ENCODE measurements at regions not wholly inside any gene's neighbourhood (a gene's known extent, or its start where the extent isn't known, plus 50 kb on each side); places are given as distances from the start of the nearest gene placed in this dataset.
"Not testable (repeated sequence)": the region's sequence is repeated elsewhere in the genome, so short reads cannot be mapped to it uniquely, and the experiment has no call there.

DNA sequence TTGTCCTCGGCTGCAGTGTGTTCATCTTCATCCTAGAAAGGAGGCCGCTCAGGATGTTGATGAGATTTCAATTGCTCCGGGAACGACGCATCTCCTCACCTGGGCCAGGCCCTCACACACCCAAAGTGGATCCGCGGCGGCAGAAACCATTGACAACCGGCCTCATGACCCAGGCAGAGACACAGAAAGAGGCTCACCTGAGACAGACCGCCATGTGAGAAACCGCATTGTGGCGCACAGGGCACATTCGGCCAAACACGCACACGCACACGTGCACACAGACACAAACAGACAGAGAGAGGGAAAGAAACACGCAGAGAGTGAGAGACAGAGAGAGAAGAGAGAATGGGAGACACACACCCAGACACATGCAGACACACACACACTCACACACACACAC, 3879.3 kb downstream of the SRGAP2C start:
- H3K36me3 Mint-ChIP-seq (ENCODE audit: low read depth); H3K4me1 Mint-ChIP-seq (ENCODE audit: low read depth); H3K4me3 Mint-ChIP-seq; H3K27me3 Mint-ChIP-seq (ENCODE audit: low read depth); H3K27ac Mint-ChIP-seq; DNase-seq (ENCODE audit: low spot score): not testable (repeated sequence)
- peaks cover 31% of the 10 kb centered on the region for H3K9me3 Mint-ChIP-seq

DNA sequence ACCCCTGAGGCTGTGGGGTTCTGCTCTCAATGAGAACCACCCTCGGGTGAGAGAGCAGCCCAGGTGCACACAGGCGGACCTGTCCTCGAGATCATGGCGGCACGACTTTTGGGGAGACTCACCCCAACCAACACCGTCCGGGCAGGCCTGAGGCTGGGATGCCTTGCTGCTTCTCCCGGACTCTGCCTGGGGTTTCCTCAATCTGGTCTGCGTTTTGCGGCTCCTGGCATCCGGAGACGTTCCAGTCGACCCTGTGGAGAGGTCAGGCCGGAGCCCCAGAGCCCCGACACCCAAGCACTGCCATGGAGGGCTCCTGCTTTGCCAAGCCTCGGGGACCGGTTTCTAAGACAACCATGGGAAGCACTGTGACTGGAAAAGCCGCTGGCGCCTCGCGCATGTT, 3879.7 kb downstream of the SRGAP2C start:
- no peak overlapping the region for H3K27ac Mint-ChIP-seq
- H3K4me1 Mint-ChIP-seq (ENCODE audit: low read depth) = no peaks in the 10 kb centered on the region
- H3K9me3 Mint-ChIP-seq = peaks cover 35% of the 10 kb centered on the region
- peaks cover 6% of the 10 kb centered on the region for H3K36me3 Mint-ChIP-seq (ENCODE audit: low read depth)
- DNase-seq (ENCODE audit: low spot score) = no peak
- H3K4me3 Mint-ChIP-seq = no peak overlapping the region
- H3K27me3 Mint-ChIP-seq (ENCODE audit: low read depth) = no peaks in the 10 kb centered on the region

DNA sequence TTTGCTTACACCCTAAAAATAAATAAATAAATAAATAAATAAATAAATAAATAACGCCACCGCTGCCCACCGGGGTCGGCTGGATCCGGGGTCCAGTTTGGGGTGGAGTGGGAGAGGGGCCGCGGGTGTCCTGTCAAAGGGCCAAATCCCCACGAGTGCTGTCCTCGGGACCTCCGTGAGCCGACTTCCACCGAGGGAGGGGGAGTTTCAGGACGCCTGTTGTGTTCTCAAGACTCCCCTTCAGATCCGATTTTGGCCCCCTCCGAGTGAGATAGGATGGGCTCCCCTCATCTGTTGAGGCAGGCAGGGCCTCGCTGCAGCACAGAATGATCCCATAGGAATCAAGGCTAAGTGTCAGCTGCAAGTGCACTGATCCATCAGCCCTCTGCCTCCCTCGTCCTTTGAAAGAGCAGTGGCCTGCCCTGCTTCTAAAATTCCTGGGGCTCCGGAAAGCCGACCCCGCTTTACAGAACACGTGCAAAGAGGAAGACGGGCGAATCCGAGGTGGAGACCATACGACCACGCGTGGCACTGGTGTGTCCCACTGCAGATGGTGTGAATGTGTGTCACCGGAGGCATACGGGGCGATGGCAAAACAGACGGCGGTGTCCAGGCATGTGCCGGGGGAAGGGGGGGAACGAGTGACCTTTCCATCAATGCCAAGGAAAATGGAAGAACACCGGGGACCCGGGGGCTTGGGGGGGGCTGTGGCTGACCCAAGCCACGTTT, 3880.5 kb downstream of the SRGAP2C start:
- H3K9me3 Mint-ChIP-seq = peaks cover 43% of the 10 kb centered on the region
- no peak overlapping the region for H3K27ac Mint-ChIP-seq
- no peak for DNase-seq (ENCODE audit: low spot score)
- no peaks in the 10 kb centered on the region for H3K4me1 Mint-ChIP-seq (ENCODE audit: low read depth)
- no peaks in the 10 kb centered on the region for H3K27me3 Mint-ChIP-seq (ENCODE audit: low read depth)
- H3K36me3 Mint-ChIP-seq (ENCODE audit: low read depth) = peaks cover 11% of the 10 kb centered on the region
- no peak overlapping the region for H3K4me3 Mint-ChIP-seq

DNA sequence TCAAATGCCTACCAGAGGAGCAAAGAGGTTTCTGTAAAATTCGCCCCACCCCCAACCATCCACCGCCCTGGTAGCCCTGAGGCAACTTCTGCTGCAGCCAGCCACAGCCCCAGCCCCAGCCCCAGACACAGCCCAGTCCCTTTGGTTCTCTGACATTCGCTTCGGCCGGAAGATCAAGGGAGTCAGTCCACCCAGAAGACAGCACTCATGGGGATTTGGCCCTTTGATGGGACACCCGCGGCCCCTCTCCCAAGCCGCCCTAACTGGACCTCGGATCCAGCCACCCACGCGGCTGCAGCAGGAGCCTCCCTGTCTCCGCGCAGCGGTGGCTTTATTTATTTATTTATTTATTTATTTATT, 3881.0 kb downstream of the SRGAP2C start:
- H3K27me3 Mint-ChIP-seq (ENCODE audit: low read depth) = no peaks in the 10 kb centered on the region
- H3K9me3 Mint-ChIP-seq = peaks cover 48% of the 10 kb centered on the region
- H3K27ac Mint-ChIP-seq = no peak overlapping the region
- H3K4me1 Mint-ChIP-seq (ENCODE audit: low read depth) = no peaks in the 10 kb centered on the region
- H3K4me3 Mint-ChIP-seq = no peak overlapping the region
- DNase-seq (ENCODE audit: low spot score) = no peak
- H3K36me3 Mint-ChIP-seq (ENCODE audit: low read depth) = peaks cover 11% of the 10 kb centered on the region

DNA sequence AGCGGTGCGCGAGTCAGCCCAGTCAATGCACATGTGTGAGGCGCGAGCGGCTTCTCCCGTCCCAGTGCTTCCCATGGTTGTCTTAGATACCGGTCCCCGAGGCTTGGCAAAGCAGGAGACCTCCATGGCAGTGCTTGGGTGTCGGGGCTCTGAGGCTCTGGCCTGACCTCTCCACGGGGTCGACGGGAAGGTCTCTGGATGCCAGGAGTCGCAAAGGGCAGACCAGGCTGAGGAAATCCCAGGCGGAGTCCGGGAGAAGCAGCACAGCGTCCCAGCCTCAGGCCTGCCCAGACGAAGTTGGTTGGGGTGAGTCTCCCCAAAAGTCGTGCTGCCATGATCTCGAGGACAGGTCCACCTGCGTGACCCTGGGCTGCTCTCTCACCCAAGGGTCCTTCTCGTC, 3881.6 kb downstream of the SRGAP2C start:
- H3K36me3 Mint-ChIP-seq (ENCODE audit: low read depth) = peaks cover 11% of the 10 kb centered on the region
- no peaks in the 10 kb centered on the region for H3K27me3 Mint-ChIP-seq (ENCODE audit: low read depth)
- no peak for DNase-seq (ENCODE audit: low spot score)
- H3K9me3 Mint-ChIP-seq = peaks cover 53% of the 10 kb centered on the region
- no peak overlapping the region for H3K4me3 Mint-ChIP-seq
- no peaks in the 10 kb centered on the region for H3K4me1 Mint-ChIP-seq (ENCODE audit: low read depth)
- H3K27ac Mint-ChIP-seq = no peak overlapping the region

DNA sequence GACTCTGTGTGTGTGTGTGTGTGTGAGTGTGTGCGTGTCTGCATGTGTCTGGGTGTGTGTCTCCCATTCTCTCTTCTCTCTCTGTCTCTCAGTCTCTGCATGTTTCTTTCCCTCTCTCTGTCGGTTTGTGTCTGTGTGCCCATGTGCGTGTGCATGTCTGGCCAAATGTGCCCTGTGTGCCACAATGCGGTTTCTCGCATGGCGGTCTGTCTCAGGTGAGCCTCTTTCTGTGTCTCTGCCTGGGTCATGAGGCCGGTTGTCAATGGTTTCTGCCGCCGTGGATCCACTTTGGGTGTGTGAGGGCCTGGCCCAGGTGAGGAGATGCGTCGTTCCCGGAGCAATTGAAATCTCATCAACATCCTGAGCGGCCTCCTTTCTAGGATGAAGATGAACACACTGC, 3882.1 kb downstream of the SRGAP2C start:
- H3K27ac Mint-ChIP-seq; H3K4me1 Mint-ChIP-seq (ENCODE audit: low read depth); H3K4me3 Mint-ChIP-seq; DNase-seq (ENCODE audit: low spot score); H3K27me3 Mint-ChIP-seq (ENCODE audit: low read depth): not testable (repeated sequence)
- Mint-ChIP-seq H3K9me3 (peaks cover 57% of the 10 kb centered on the region), H3K36me3 (ENCODE audit: low read depth) (peaks cover 11% of the 10 kb centered on the region)

DNA sequence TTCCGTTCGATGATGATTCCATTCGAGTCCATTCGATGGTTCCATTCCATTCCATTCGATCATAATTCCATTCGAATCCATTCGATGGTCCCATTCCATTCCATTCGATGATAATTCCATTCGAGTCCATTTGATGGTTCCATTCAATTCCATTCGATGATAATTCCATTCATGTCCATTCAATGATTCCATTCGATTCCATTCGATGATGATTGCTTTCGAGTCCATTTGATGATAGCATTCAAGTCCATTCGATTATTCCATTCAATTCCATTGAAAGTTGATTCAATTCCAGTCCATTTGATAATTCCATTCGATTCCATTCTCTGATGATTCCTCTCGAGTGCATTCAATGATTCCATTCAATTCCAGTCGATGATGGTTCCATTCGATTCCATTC, 3895.3 kb downstream of the SRGAP2C start:
- no peaks in the 10 kb centered on the region for H3K4me1 Mint-ChIP-seq (ENCODE audit: low read depth)
- no peak for DNase-seq (ENCODE audit: low spot score)
- H3K27me3 Mint-ChIP-seq (ENCODE audit: low read depth) = no peaks in the 10 kb centered on the region
- H3K36me3 Mint-ChIP-seq (ENCODE audit: low read depth) = peaks cover 15% of the 10 kb centered on the region
- H3K9me3 Mint-ChIP-seq = peaks cover 66% of the 10 kb centered on the region
- H3K4me3 Mint-ChIP-seq = no peak overlapping the region
- H3K27ac Mint-ChIP-seq = no peak overlapping the region

DNA sequence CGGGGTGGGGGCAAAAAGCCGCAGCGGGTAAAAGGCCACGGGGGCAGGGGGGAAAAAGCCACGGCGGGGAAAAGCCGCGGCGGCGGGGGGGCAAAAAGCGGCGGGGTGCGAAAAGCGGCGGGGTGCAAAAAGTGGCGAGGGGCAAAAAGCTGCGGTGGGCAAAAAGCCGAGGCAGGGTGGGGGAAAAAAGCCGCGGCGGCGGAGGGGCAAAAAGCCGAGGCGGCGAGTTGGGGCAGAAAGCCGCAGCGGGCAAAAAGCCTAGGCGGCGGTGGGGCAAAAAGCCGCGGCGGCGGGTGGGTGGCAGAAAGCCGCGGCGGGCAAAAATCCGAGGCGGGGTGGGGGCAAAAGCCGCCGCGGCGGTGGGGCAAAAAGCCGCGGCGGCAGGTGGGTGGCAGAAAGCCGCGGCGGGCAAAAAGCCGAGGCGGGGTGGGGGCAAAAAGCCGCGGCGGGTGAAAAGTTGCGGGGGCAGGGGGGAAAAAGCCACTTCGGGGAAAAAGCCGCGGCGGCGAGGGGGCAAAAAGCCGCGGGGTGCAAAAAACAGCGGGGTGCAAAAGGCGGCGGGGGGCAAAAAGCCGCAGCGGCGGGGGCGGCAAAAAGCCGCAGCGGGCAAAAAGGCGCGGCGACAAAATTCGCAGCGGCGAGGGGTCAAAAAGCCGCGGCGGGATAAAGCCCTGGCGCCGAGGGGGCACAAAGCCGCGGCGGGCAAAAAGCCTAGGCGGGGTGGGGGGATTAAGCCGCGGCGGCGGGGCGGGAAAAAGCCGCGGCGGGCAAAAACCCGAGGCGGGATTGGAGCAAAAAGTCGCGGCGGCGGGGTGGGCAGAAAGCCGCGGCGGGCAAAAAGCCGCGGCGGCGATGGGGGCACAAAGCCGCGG, 3901.2 kb downstream of the SRGAP2C start:
- Mint-ChIP-seq H3K27ac (no peak overlapping the region), H3K27me3 (ENCODE audit: low read depth) (no peaks in the 10 kb centered on the region)

DNA sequence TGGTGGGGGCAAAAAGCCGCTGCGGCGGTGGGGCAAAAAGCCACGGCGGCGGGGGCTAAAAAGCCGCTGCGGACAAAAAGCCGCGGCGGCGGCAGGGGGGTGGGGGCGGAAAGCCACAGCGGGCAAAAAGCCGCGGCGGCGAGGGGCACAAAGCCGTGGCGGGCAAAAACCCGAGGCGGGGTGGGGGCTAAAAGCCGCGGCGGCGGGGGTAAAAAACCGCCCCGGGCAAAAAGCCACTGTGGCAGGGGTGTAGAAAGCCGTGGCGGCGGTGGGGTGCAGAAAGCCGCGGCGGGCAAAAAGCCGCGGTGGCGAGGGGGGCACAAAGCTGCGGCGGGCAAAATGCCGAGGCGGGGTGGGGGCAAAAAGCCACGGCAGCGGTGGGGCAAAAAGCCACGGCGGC, 3901.8 kb downstream of the SRGAP2C start:
- peaks cover 12% of the 10 kb centered on the region for H3K36me3 Mint-ChIP-seq (ENCODE audit: low read depth)
- no peak overlapping the region for H3K4me3 Mint-ChIP-seq
- H3K27me3 Mint-ChIP-seq (ENCODE audit: low read depth) = no peaks in the 10 kb centered on the region
- H3K4me1 Mint-ChIP-seq (ENCODE audit: low read depth) = no peaks in the 10 kb centered on the region
- DNase-seq (ENCODE audit: low spot score) = no peak
- H3K27ac Mint-ChIP-seq = no peak overlapping the region
- H3K9me3 Mint-ChIP-seq = peaks cover 51% of the 10 kb centered on the region

More for the DNA sequence above, 3901.2 kb downstream of the SRGAP2C start:
- Mint-ChIP-seq H3K4me3 (no peak overlapping the region), H3K36me3 (ENCODE audit: low read depth) (peaks cover 14% of the 10 kb centered on the region), H3K4me1 (ENCODE audit: low read depth) (no peaks in the 10 kb centered on the region), H3K9me3 (peaks cover 52% of the 10 kb centered on the region)
- no peak for DNase-seq (ENCODE audit: low spot score)

DNA sequence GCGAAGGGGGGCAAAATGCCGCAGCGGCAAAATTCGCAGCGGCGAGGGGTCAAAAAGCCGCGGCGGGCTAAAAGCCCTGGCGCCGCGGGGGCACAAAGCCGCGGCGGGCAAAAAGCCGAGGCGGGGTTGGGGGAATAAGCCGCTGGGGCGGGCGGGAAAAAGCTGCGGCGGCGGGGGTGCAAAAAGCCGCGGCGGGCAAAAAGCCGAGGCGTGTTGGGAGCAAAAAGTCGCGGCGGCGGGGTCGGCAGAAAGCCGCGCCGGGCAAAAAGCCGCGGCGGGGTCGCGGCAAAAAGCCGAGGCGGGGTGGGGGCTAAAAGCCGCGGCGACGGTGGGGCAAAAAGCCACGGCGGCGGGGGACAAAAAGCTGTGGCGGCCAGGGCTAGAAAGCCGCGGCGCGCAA, 3902.5 kb downstream of the SRGAP2C start:
- Mint-ChIP-seq H3K4me3 (no peak overlapping the region), H3K27ac (no peak overlapping the region), H3K27me3 (ENCODE audit: low read depth) (no peaks in the 10 kb centered on the region), H3K4me1 (ENCODE audit: low read depth) (no peaks in the 10 kb centered on the region), H3K36me3 (ENCODE audit: low read depth) (peaks cover 12% of the 10 kb centered on the region), H3K9me3 (peaks cover 44% of the 10 kb centered on the region)
- no peak for DNase-seq (ENCODE audit: low spot score)

DNA sequence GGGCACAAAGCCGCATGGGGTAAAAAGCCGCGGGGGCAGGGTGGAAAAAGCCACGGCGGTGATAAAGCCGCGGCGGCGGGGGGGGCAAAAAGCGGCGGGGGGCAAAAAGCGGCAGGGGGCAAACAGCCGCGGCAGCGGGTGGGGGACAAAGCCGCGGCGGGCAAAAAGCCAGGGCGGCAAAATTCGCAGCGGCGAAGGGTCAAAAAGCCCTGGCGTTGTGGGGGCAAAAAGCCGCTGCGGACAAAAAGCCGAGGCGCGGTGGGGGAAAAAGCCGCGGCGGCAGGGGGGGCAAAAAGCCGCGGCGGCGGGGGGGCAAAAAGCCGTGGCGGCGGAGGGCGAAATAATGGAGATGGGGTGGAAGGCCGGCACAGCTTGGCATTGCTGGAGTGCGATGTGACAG, 3902.9 kb downstream of the SRGAP2C start:
- Mint-ChIP-seq H3K27ac (peak overlapping the region; percentile 50), H3K36me3 (ENCODE audit: low read depth) (peaks cover 11% of the 10 kb centered on the region), H3K27me3 (ENCODE audit: low read depth) (no peaks in the 10 kb centered on the region)

DNA sequence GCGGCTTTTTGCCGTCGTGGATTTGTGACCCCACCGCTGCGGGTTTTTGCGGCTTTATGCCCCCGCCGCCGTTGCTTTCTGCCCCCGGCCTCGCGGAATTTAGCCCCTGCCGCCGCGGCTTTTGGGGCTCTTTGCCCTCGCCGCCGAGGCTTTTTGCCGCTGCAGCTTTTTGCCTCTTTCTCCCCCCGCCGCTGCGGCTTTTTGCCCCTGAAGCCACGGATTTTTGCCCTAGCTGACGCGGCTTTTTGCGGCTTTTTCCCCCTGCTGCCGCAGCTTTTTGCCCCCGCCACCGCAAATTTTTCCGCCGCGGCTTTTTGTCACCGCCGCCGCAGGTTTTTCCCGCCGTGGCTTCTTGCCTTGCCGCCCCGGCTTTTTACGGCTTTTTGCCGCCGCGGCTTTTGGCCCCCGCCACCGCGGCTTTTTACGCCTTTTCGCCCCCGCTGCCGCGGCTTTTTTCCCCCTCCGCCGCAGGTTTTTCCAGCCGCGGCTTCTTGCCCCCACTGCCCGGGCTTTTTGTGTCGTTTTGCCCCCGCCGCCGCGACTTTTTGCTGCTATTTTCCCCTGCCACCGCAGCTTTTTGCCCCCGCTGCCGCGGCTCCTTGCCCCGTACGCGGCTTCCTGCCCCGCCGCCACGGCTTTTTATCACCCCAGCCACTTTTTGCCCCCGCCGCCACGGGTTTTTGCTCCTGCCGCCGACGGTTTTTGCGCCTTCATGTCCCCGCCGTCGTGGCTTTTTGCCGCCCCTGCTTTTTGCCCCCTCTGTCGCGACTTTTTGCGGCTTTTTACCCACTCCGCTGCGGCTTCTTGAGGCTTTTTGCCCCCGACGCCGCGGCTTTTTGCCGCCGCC, 3933.6 kb downstream of the SRGAP2C start:
- peaks cover 37% of the 10 kb centered on the region for H3K9me3 Mint-ChIP-seq
- no peak overlapping the region for H3K4me3 Mint-ChIP-seq
- no peaks in the 10 kb centered on the region for H3K4me1 Mint-ChIP-seq (ENCODE audit: low read depth)
- DNase-seq (ENCODE audit: low spot score) = no peak
- no peak overlapping the region for H3K27ac Mint-ChIP-seq
- H3K36me3 Mint-ChIP-seq (ENCODE audit: low read depth) = no peaks in the 10 kb centered on the region
- no peaks in the 10 kb centered on the region for H3K27me3 Mint-ChIP-seq (ENCODE audit: low read depth)

More for the DNA sequence above, 3902.9 kb downstream of the SRGAP2C start:
- peaks cover 44% of the 10 kb centered on the region for H3K9me3 Mint-ChIP-seq
- no peaks in the 10 kb centered on the region for H3K4me1 Mint-ChIP-seq (ENCODE audit: low read depth)
- H3K4me3 Mint-ChIP-seq = no peak overlapping the region
- DNase-seq (ENCODE audit: low spot score) = no peak

DNA sequence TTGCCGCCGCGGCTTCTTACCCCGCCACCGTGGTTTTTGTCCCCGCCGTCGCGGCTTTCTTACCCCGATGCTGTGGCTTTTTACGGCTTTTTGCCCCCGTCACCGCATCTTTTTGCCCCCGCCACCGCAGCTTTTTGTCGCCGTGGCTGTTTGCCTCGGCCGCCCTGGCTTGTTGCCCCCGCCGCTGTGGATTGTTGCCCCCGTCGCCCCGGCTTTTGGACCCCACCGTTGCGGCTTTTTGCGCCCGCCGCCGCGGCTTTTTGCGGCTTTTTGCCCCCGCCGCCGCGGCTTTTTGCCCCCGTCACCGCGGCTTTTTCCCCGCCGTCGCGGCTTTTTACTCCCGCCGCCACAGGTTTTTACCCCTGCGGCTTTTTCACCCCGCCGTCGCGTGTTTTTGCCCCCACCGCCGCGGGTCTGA, 3934.3 kb downstream of the SRGAP2C start:
- Mint-ChIP-seq H3K4me3 (no peak overlapping the region), H3K27me3 (ENCODE audit: low read depth) (no peaks in the 10 kb centered on the region), H3K4me1 (ENCODE audit: low read depth) (no peaks in the 10 kb centered on the region), H3K36me3 (ENCODE audit: low read depth) (no peaks in the 10 kb centered on the region), H3K9me3 (peaks cover 44% of the 10 kb centered on the region), H3K27ac (no peak overlapping the region)
- DNase-seq (ENCODE audit: low spot score) = no peak
